HCT116 (cell line): ENCODE measurements at regions not wholly inside any gene's neighbourhood (a gene's known extent, or its start where the extent isn't known, plus 50 kb on each side); places are given as distances from the start of the nearest gene placed in this dataset.

Experiments
- ATAC-seq: fragments of 200-7000 bp; cut with Tn5 transposase; 2 replicates; pipeline ENCODE4 v1.9.1; 2020; ENCODE audit warnings: mild to moderate bottlenecking, moderate library complexity
- BruUV-seq: library from RNA; stranded (reverse); fragments of 400-500 nt; replicated peaks from 2 replicates; lab custom pipeline; 2021; lab: Mats Ljungman, UMichigan
- CTCF ChIA-PET: fragments of 300-600 bp; sonication (Branson Sonifier 250); formaldehyde crosslinking; loops from one replicate; lab custom pipeline; 2021; ENCODE audit warnings: antibody characterized with exemption; lab: Charles Lee
- POLR2A ChIA-PET: fragments of 300-600, 350-600 bp; sonication (Branson Sonifier 250); formaldehyde crosslinking; loops from one replicate; lab custom pipeline; 2021; ENCODE audit warnings: antibody characterized with exemption; lab: Charles Lee
- RAD21 ChIA-PET, 2 experiments: fragments of 300-600 bp; sonication (Branson Sonifier 250); formaldehyde crosslinking; loops; one replicate each; lab custom pipeline; 2023; ENCODE audit warnings: low total read pairs in 2 of 2; ENCODE audit not compliant: uncharacterized antibody in 2 of 2, unreplicated experiment in 2 of 2, low non-redundant PET in 1 of 2; lab: Charles Lee
- DNase-seq: peaks from one replicate; pipeline ENCODE4 v3.0.0-alpha.2; 2010; ENCODE audit warnings: low read depth, low spot score
- H2AFZ ChIP-seq: fragments of 200-600 bp; shearing (Covaris generic), sonication (generic); 2 replicates; pipeline ENCODE4 v1.6.1; 2017; ENCODE audit warnings: low read depth, mixed run types, mixed read lengths, antibody characterized with exemption, low read length; ENCODE audit not compliant: poor library complexity, severe bottlenecking
- H3K27ac ChIP-seq: 2 replicates; pipeline ENCODE4 v1.5.1; 2012; ENCODE audit warnings: low read depth, low read length
- H3K27me3 ChIP-seq: fragments of 200-600 bp; sonication (generic); 2 replicates; pipeline ENCODE4 v1.6.1; 2016; ENCODE audit warnings: mixed run types, low read length, mixed read lengths; ENCODE audit not compliant: insufficient read depth
- H3K36me3 ChIP-seq, 2 experiments: fragments of 200-500 bp in 1 of 2; fragments of 200-600 bp in 1 of 2; sonication (Bioruptor generic) in 1 of 2; sonication (generic) in 1 of 2; 2 replicates each; pipeline versions ENCODE4 v1.5.1 to v1.6.1; 2014 to 2016; ENCODE audit warnings: low read length in 2 of 2, inconsistent platforms in 1 of 2, mixed read lengths in 1 of 2, mixed run types in 1 of 2; ENCODE audit not compliant: insufficient read depth in 2 of 2, control insufficient read depth in 1 of 2
- H3K4me1 ChIP-seq, 2 experiments: fragments of 200-600 bp in 1 of 2; sonication (generic) in 1 of 2; 2 replicates each; pipeline versions ENCODE4 v1.5.1 to v1.6.1; 2012 to 2017; ENCODE audit warnings: low read length in 2 of 2, inconsistent platforms in 1 of 2, mild to moderate bottlenecking in 1 of 2, mixed read lengths in 1 of 2, mixed run types in 1 of 2, moderate library complexity in 1 of 2; ENCODE audit not compliant: insufficient read depth in 2 of 2, control insufficient read depth in 1 of 2
- H3K4me2 ChIP-seq: fragments of 200-600 bp; sonication (generic); 2 replicates; pipeline ENCODE4 v1.6.1; 2017; ENCODE audit warnings: mixed run types, low read length, mixed read lengths
- H3K4me3 ChIP-seq, 2 experiments: fragments of 200-600 bp in 1 of 2; sonication (generic) in 1 of 2; replicated peaks in 1 of 2; 2 replicates each; pipeline ENCODE4 v1.5.1; 2011 to 2016; ENCODE audit warnings: low read length in 2 of 2, control low read depth in 1 of 2, low read depth in 1 of 2, mild to moderate bottlenecking in 1 of 2, mixed read lengths in 1 of 2, mixed run types in 1 of 2
- H3K79me2 ChIP-seq: fragments of 200-600 bp; sonication (generic); 2 replicates; pipeline ENCODE4 v1.6.1; 2017; ENCODE audit warnings: mild to moderate bottlenecking, mixed run types, low read length, moderate library complexity, mixed read lengths; ENCODE audit not compliant: insufficient read depth
- H3K9ac ChIP-seq: fragments of 200-600 bp; sonication (generic); 2 replicates; pipeline ENCODE4 v1.6.1; 2016; ENCODE audit warnings: low read length, mixed read lengths
- H3K9me2 ChIP-seq: fragments of 200-600 bp; sonication (generic), shearing (Covaris generic); 2 replicates; pipeline ENCODE4 v1.6.1; 2017; ENCODE audit warnings: mixed run types, mild to moderate bottlenecking, moderate library complexity; ENCODE audit not compliant: insufficient read depth
- H3K9me3 ChIP-seq, 2 experiments: fragments of 200-500 bp in 1 of 2; fragments of 200-600 bp in 1 of 2; sonication (Bioruptor generic) in 1 of 2; sonication (generic) in 1 of 2; 2 replicates each; pipeline ENCODE4 v1.6.1; 2014 to 2017; ENCODE audit warnings: low read length in 2 of 2, mixed read lengths in 2 of 2, inconsistent platforms in 1 of 2, low read depth in 1 of 2, mild to moderate bottlenecking in 1 of 2, mixed run types in 1 of 2, moderate library complexity in 1 of 2; ENCODE audit not compliant: control insufficient read depth in 1 of 2, insufficient read depth in 1 of 2
- H4K20me1 ChIP-seq: fragments of 200-600 bp; sonication (generic), shearing (Covaris generic); 2 replicates; pipeline ENCODE4 v1.6.1; 2017; ENCODE audit warnings: mixed run types, mild to moderate bottlenecking, moderate library complexity; ENCODE audit not compliant: insufficient read depth
- CEBPB ChIP-seq: IDR thresholded peaks from 2 replicates; pipeline ENCODE4 v1.6.1; 2012; ENCODE audit warnings: low read depth
- ELF1 ChIP-seq: IDR thresholded peaks from 2 replicates; pipeline ENCODE4 v1.6.1; 2012; ENCODE audit warnings: low read depth, borderline replicate concordance
- EZH2 ChIP-seq: fragments of 200-600 bp; sonication (generic); IDR thresholded peaks from 2 replicates; pipeline ENCODE4 v1.6.1; 2017; ENCODE audit warnings: antibody characterized with exemption, mixed run types
- EZH2phosphoT487 ChIP-seq: fragments of 200-600 bp; IDR thresholded peaks from 2 replicates; pipeline ENCODE4 v1.6.1; 2018; ENCODE audit warnings: antibody characterized with exemption, borderline replicate concordance
- FOSL1 ChIP-seq: IDR thresholded peaks from 2 replicates; pipeline ENCODE4 v1.6.1; 2012; ENCODE audit warnings: low read depth
- POLR2A ChIP-seq: IDR thresholded peaks from 2 replicates; pipeline ENCODE4 v1.7.0; 2011; ENCODE audit warnings: borderline replicate concordance; ENCODE audit not compliant: insufficient read depth, insufficient read length; ENCODE audit errors: extremely low read depth
- POLR2AphosphoS5 ChIP-seq: IDR thresholded peaks from 2 replicates; pipeline ENCODE4 v1.6.1; 2011; ENCODE audit warnings: mild to moderate bottlenecking, low read depth, low read length, moderate library complexity
- SIN3A ChIP-seq: IDR thresholded peaks from 2 replicates; pipeline ENCODE4 v1.6.1; 2012; ENCODE audit warnings: low read depth
- SRF ChIP-seq: IDR thresholded peaks from 2 replicates; pipeline ENCODE4 v1.6.1; 2012; ENCODE audit warnings: low read depth
- TCF7L2 ChIP-seq: IDR thresholded peaks from 2 replicates; pipeline ENCODE4 v1.7.0; 2011; ENCODE audit warnings: borderline replicate concordance, inconsistent platforms; ENCODE audit not compliant: insufficient read depth, insufficient read length; ENCODE audit errors: extremely low read depth
- YY1 ChIP-seq: IDR thresholded peaks from 2 replicates; pipeline ENCODE4 v1.6.1; 2011; ENCODE audit warnings: low read length, low read depth, moderate library complexity, mild to moderate bottlenecking; ENCODE audit not compliant: insufficient replicate concordance; ENCODE audit errors: extremely low read depth
- ZFX ChIP-seq: fragments of 450-650 bp; IDR thresholded peaks from 2 replicates; pipeline ENCODE4 v1.6.1; 2017
- ZNF274 ChIP-seq: fragments of 200-500 bp; sonication (Bioruptor generic); IDR thresholded peaks from 2 replicates; pipeline ENCODE4 v1.6.1; 2014; ENCODE audit warnings: mild to moderate bottlenecking, low read depth, low read length, inconsistent platforms
- intact Hi-C: fragments of 100-400 bp; cut with micrococcal nuclease; formaldehyde crosslinking; loops from 2 replicates; pipeline ENCODE4 v1.10.0; 2022
- TF ChIP-seq, protein P1 (sequence below), 3 experiments: fragments of 200-600 bp in 1 of 3; sonication (generic) in 1 of 3; IDR thresholded peaks in 2 of 3; conservative IDR thresholded peaks in 1 of 3; 2 replicates each; pipeline ENCODE4 v1.5.1; 2012 to 2017; ENCODE audit warnings: low read depth in 2 of 3, low read length in 2 of 3, antibody characterized with exemption in 1 of 3, borderline replicate concordance in 1 of 3, control low read depth in 1 of 3, mild to moderate bottlenecking in 1 of 3, mixed read lengths in 1 of 3, mixed run types in 1 of 3, moderate library complexity in 1 of 3; ENCODE audit not compliant: insufficient read depth in 1 of 3
- TF ChIP-seq, protein P2 (sequence below): IDR thresholded peaks from 2 replicates; pipeline ENCODE4 v1.6.1; 2012
- TF ChIP-seq, protein P3 (sequence below): IDR thresholded peaks from 2 replicates; pipeline ENCODE4 v1.6.1; 2012; ENCODE audit warnings: low read depth

DNA sequence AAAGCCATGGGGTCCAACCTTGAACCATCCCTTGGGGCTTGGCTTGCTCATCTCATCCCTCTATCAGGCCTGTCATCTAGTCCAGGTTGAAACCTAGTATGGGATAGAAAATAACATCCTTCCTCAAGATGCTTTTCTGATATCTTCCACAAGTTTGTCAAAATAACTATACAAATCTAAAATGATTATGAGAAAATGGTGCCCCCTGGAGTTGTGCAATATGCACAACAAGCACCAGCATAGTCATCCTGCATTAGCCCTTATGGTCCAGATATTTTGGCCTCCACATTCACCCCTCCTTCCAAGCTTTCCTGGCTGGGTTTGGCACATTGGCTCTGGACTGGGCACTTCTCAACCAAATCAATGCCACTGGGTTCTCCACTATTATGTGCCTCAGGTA is 101.2 kb downstream of the TBX19 start:
- no peaks in the 10 kb centered on the region for H4K20me1 ChIP-seq
- peaks cover 4 to 5% of the 10 kb centered on the region in 2 experiments for H3K4me1 ChIP-seq
- no peaks in the 10 kb centered on the region for H3K27me3 ChIP-seq
- TF ChIP-seq EZH2: no peak
- TF ChIP-seq, protein P1, sequence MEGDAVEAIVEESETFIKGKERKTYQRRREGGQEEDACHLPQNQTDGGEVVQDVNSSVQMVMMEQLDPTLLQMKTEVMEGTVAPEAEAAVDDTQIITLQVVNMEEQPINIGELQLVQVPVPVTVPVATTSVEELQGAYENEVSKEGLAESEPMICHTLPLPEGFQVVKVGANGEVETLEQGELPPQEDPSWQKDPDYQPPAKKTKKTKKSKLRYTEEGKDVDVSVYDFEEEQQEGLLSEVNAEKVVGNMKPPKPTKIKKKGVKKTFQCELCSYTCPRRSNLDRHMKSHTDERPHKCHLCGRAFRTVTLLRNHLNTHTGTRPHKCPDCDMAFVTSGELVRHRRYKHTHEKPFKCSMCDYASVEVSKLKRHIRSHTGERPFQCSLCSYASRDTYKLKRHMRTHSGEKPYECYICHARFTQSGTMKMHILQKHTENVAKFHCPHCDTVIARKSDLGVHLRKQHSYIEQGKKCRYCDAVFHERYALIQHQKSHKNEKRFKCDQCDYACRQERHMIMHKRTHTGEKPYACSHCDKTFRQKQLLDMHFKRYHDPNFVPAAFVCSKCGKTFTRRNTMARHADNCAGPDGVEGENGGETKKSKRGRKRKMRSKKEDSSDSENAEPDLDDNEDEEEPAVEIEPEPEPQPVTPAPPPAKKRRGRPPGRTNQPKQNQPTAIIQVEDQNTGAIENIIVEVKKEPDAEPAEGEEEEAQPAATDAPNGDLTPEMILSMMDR (IDR thresholded peaks at IDR 0.05 in 2 of 3, conservative IDR thresholded peaks at IDR 0.05 in 1 of 3; ENCODE audit: borderline replicate concordance in 1 of 3, insufficient read depth in 1 of 3, low read depth in 2 of 3, low read length in 2 of 3): peak in 2 of 3 experiments; percentile 17 to 51; a peak in 2 of 6 replicates
- RAD21 ChIA-PET: no interaction called here
- DNase-seq: no peak
- no TSS peak for BruUV-seq
- POLR2A ChIA-PET: interaction anchor here (1.2 kb wide), 1 partner anchor 10 kb away, joined by 3 read pairs; no protein-coding TSS in a partner anchor
- H3K27ac ChIP-seq: no peak overlapping the region
- no peak for ATAC-seq
- no peaks in the 10 kb centered on the region for H3K9me3 ChIP-seq
- H3K36me3 ChIP-seq: no peaks in the 10 kb centered on the region
- CTCF ChIA-PET: no interaction called here
- H3K9me2 ChIP-seq: no peaks in the 10 kb centered on the region
- no peak overlapping the region for H3K9ac ChIP-seq
- no peak overlapping the region for H3K4me3 ChIP-seq
- intact Hi-C loops: no loop called here
- H3K79me2 ChIP-seq: no peaks in the 10 kb centered on the region
- H3K4me2 ChIP-seq: no peak overlapping the region
- H2AFZ ChIP-seq: no peak overlapping the region

DNA sequence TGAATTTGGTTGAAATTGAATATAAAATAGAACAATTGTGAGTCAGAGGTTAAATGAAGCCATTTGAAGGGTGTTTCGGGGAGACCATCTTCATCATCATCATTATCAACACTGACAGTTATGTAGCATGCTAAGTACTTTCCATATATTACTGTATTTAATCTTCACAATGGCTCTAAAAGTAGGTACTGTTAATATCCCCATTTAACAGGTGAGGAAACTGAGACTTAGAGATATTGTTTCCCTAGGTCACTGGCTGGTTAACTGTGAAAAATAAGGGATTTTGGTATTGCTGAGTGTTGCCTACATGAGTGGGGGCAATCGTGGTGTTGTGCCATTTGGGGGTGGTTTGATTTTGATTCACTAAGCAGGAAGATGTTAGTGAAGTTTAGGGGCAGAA is 100.3 kb downstream of the TBX19 start:
- ATAC-seq (no peak), DNase-seq (no peak)
- Histone ChIP-seq H3K4me3 (no peak overlapping the region), H3K4me1 (no peaks in the 10 kb centered on the region), H3K36me3 (no peaks in the 10 kb centered on the region), H3K79me2 (no peaks in the 10 kb centered on the region), H2AFZ (no peak overlapping the region), H3K9me3 (no peaks in the 10 kb centered on the region), H4K20me1 (no peaks in the 10 kb centered on the region), H3K27me3 (no peaks in the 10 kb centered on the region), H3K27ac (no peak overlapping the region), H3K9ac (no peak overlapping the region), H3K4me2 (no peak overlapping the region), H3K9me2 (no peaks in the 10 kb centered on the region)
- ChIA-PET POLR2A (interaction anchor here (1.2 kb wide), 1 partner anchor 11 kb away, joined by 3 read pairs; no protein-coding TSS in a partner anchor), RAD21 (no interaction called here), CTCF (no interaction called here)
- intact Hi-C loops: no loop called here
- no TSS peak for BruUV-seq
- TF ChIP-seq YY1 (no peak), FOSL1 (no peak), CEBPB (no peak), POLR2A (no peak), ZNF274 (no peak), SRF (no peak), ZFX (no peak), TCF7L2 (no peak), ELF1 (no peak), SIN3A (no peak), EZH2phosphoT487 (no peak), POLR2AphosphoS5 (no peak)
- TF ChIP-seq, protein P2, sequence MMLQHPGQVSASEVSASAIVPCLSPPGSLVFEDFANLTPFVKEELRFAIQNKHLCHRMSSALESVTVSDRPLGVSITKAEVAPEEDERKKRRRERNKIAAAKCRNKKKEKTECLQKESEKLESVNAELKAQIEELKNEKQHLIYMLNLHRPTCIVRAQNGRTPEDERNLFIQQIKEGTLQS: no peak
- TF ChIP-seq, protein P3, sequence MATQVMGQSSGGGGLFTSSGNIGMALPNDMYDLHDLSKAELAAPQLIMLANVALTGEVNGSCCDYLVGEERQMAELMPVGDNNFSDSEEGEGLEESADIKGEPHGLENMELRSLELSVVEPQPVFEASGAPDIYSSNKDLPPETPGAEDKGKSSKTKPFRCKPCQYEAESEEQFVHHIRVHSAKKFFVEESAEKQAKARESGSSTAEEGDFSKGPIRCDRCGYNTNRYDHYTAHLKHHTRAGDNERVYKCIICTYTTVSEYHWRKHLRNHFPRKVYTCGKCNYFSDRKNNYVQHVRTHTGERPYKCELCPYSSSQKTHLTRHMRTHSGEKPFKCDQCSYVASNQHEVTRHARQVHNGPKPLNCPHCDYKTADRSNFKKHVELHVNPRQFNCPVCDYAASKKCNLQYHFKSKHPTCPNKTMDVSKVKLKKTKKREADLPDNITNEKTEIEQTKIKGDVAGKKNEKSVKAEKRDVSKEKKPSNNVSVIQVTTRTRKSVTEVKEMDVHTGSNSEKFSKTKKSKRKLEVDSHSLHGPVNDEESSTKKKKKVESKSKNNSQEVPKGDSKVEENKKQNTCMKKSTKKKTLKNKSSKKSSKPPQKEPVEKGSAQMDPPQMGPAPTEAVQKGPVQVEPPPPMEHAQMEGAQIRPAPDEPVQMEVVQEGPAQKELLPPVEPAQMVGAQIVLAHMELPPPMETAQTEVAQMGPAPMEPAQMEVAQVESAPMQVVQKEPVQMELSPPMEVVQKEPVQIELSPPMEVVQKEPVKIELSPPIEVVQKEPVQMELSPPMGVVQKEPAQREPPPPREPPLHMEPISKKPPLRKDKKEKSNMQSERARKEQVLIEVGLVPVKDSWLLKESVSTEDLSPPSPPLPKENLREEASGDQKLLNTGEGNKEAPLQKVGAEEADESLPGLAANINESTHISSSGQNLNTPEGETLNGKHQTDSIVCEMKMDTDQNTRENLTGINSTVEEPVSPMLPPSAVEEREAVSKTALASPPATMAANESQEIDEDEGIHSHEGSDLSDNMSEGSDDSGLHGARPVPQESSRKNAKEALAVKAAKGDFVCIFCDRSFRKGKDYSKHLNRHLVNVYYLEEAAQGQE: no peak
